ENCODE measurements at regions not wholly inside any gene's neighbourhood (a gene's known extent, or its start where the extent isn't known, plus 50 kb on each side); places are given as distances from the start of the nearest gene placed in this dataset.
"Not testable (repeated sequence)": the region's sequence is repeated elsewhere in the genome, so short reads cannot be mapped to it uniquely, and the experiment has no call there.

GRCh38 chr18:24624421-24624820 is 164.0 kb downstream of the HRH4 start:
- not testable (repeated sequence) for DNase-seq; H3K4me1 Mint-ChIP-seq (ENCODE audit: low read depth); ATAC-seq; H3K27me3 Mint-ChIP-seq (ENCODE audit: low read depth); H3K36me3 Mint-ChIP-seq (ENCODE audit: insufficient read depth); H3K9me3 Mint-ChIP-seq; H3K4me3 Mint-ChIP-seq

- H3K4me1 Mint-ChIP-seq (ENCODE audit: low read depth): no peaks in the 10 kb centered on the region
- DNase-seq: no peak
- no peaks in the 10 kb centered on the region for H3K36me3 Mint-ChIP-seq (ENCODE audit: insufficient read depth)
- ATAC-seq: no peak
- no peaks in the 10 kb centered on the region for H3K27me3 Mint-ChIP-seq (ENCODE audit: low read depth)
- H3K4me3 Mint-ChIP-seq: no peak overlapping the region
- H3K9me3 Mint-ChIP-seq: no peaks in the 10 kb centered on the region
Measured at GRCh38 chr18:24627644-24628315, 167.3 kb downstream of the HRH4 start.

DNA sequence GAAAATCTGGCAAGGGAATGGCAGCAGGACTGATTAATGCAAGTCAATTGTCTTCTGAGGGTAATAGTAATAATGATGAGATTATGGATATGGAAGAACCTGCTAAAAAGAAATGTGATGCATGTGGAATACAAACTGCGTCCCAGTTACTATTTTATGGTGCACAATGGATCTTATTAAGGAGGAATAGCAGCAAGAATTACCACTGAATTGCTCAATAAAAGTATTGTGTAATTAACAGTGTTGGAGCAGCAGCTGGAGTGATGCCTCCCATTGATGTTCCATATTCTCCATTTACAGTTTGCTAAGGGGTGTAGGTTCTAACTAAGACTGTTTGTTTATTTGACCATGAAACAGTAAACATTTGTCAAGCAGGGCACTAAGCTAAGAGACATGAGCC is 167.9 kb downstream of the HRH4 start:
- no peak for ATAC-seq
- DNase-seq: no peak

DNA sequence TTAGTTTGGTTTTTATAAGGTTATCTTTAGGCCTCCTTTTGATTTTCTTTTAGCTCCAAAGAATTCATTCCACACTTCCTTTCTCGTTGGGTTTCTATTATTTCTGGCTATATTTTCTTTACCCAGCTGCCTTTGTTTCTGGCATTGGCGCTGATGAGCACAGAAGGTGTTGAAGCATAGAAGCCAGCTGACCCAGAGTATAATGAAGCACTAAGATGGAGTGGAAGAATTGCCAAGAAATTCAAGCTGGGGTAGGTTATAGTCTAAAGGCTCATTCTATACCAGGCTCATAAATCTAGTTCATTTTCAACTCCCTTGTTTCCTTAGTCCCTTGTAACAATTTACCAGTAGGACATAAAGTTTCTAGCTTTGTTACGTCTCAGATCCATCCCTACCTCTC is 169.5 kb downstream of the HRH4 start:
- H3K4me1 Mint-ChIP-seq (ENCODE audit: low read depth): no peaks in the 10 kb centered on the region

More for the DNA sequence above, 167.9 kb downstream of the HRH4 start:
- no peaks in the 10 kb centered on the region for H3K36me3 Mint-ChIP-seq (ENCODE audit: insufficient read depth)
- no peak overlapping the region for H3K4me3 Mint-ChIP-seq
- H3K9me3 Mint-ChIP-seq: no peaks in the 10 kb centered on the region
- no peaks in the 10 kb centered on the region for H3K4me1 Mint-ChIP-seq (ENCODE audit: low read depth)
- H3K27me3 Mint-ChIP-seq (ENCODE audit: low read depth): no peaks in the 10 kb centered on the region

GRCh38 chr18:24630346-24630880 is 170.0 kb downstream of the HRH4 start:
- Mint-ChIP-seq H3K4me3 (no peak overlapping the region), H3K36me3 (ENCODE audit: insufficient read depth) (no peaks in the 10 kb centered on the region), H3K27me3 (ENCODE audit: low read depth) (no peaks in the 10 kb centered on the region), H3K9me3 (no peaks in the 10 kb centered on the region), H3K4me1 (ENCODE audit: low read depth) (no peaks in the 10 kb centered on the region)
- ATAC-seq (no peak), DNase-seq (no peak)

More for the DNA sequence above, 169.5 kb downstream of the HRH4 start:
- Mint-ChIP-seq H3K4me3 (no peak overlapping the region), H3K27me3 (ENCODE audit: low read depth) (no peaks in the 10 kb centered on the region), H3K9me3 (no peaks in the 10 kb centered on the region), H3K36me3 (ENCODE audit: insufficient read depth) (no peaks in the 10 kb centered on the region)
- no peak for ATAC-seq
- DNase-seq: no peak

GRCh38 chr18:24631243-24632025 is 171.0 kb downstream of the HRH4 start:
- H3K4me3 Mint-ChIP-seq: no peak overlapping the region
- DNase-seq: no peak
- no peaks in the 10 kb centered on the region for H3K27me3 Mint-ChIP-seq (ENCODE audit: low read depth)
- H3K36me3 Mint-ChIP-seq (ENCODE audit: insufficient read depth): no peaks in the 10 kb centered on the region
- H3K4me1 Mint-ChIP-seq (ENCODE audit: low read depth): no peaks in the 10 kb centered on the region
- H3K9me3 Mint-ChIP-seq: no peaks in the 10 kb centered on the region
- ATAC-seq: no peak

DNA sequence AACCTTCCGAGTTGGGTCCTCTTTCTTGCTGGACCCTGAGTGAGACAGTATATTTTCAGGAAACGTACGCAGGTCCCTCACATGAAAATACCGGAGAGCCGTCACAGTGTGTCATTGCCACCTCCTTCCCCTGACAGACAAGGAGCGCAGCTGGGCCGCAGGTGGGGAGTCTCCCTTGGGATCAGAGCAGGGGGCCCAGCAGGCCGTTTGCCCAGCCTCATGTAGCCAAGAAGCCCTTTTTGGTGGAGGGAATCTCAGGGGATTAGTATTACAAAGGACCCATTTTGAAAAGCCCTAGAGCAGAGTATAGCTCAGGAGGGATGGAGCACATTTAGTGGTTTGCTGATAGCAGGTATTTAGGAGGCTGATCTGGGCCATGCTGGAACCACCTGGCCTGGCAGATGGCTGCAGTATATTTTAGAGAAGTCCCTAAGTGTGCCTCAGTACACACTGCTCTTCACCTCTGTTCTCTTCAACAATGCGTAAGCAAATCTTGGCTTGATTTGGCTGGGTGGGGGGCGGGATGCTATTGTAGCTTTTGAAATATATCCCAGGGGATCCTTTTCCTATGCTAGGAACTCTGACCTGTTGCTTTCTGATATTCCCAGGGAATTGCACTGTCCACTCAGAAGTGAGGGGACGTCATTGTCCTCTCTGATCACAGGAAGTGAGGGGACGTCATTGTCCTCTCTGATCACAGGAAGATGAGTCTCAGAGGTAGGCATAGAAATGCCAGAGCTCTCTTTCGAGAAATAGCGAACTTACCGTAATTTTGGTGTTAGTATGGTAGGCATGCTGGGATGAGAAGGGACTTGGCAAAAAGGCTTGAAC is 171.9 kb downstream of the HRH4 start:
- H3K9me3 Mint-ChIP-seq: no peaks in the 10 kb centered on the region
- H3K4me1 Mint-ChIP-seq (ENCODE audit: low read depth): no peaks in the 10 kb centered on the region
- DNase-seq (no peak), ATAC-seq (no peak)
- peaks cover 1% of the 10 kb centered on the region for H3K27me3 Mint-ChIP-seq (ENCODE audit: low read depth)
- H3K36me3 Mint-ChIP-seq (ENCODE audit: insufficient read depth): no peaks in the 10 kb centered on the region
- H3K4me3 Mint-ChIP-seq: no peak overlapping the region

GRCh38 chr18:24633121-24633520 is 172.7 kb downstream of the HRH4 start:
- ATAC-seq (no peak), DNase-seq (no peak)
- no peaks in the 10 kb centered on the region for H3K4me1 Mint-ChIP-seq (ENCODE audit: low read depth)
- no peaks in the 10 kb centered on the region for H3K36me3 Mint-ChIP-seq (ENCODE audit: insufficient read depth)
- no peaks in the 10 kb centered on the region for H3K9me3 Mint-ChIP-seq
- H3K4me3 Mint-ChIP-seq: no peak overlapping the region
- peaks cover 1% of the 10 kb centered on the region for H3K27me3 Mint-ChIP-seq (ENCODE audit: low read depth)

GRCh38 chr18:24649571-24649970 is 189.1 kb downstream of the HRH4 start:
- Mint-ChIP-seq H3K27me3 (ENCODE audit: low read depth) (no peaks in the 10 kb centered on the region), H3K4me3 (no peak overlapping the region), H3K9me3 (peaks cover 11% of the 10 kb centered on the region), H3K4me1 (ENCODE audit: low read depth) (no peaks in the 10 kb centered on the region), H3K36me3 (ENCODE audit: insufficient read depth) (no peaks in the 10 kb centered on the region)
- DNase-seq: no peak
- no peak for ATAC-seq

- DNase-seq: no peak
- H3K9me3 Mint-ChIP-seq: peaks cover 11% of the 10 kb centered on the region
- H3K4me3 Mint-ChIP-seq: no peak overlapping the region
Measured at GRCh38 chr18:24651434-24651833, 191.0 kb downstream of the HRH4 start.

GRCh38 chr18:24656050-24656449 is 195.6 kb downstream of the HRH4 start:
- Mint-ChIP-seq H3K9me3 (peaks cover 9% of the 10 kb centered on the region), H3K36me3 (ENCODE audit: insufficient read depth) (no peaks in the 10 kb centered on the region), H3K4me1 (ENCODE audit: low read depth) (peaks cover 15% of the 10 kb centered on the region), H3K27me3 (ENCODE audit: low read depth) (no peaks in the 10 kb centered on the region), H3K4me3 (no peak overlapping the region)
- ATAC-seq (no peak), DNase-seq (no peak)

More at GRCh38 chr18:24651434-24651833, 191.0 kb downstream of the HRH4 start:
- H3K36me3 Mint-ChIP-seq (ENCODE audit: insufficient read depth): no peaks in the 10 kb centered on the region
- ATAC-seq: no peak
- H3K27me3 Mint-ChIP-seq (ENCODE audit: low read depth): no peaks in the 10 kb centered on the region
- H3K4me1 Mint-ChIP-seq (ENCODE audit: low read depth): no peaks in the 10 kb centered on the region

DNA sequence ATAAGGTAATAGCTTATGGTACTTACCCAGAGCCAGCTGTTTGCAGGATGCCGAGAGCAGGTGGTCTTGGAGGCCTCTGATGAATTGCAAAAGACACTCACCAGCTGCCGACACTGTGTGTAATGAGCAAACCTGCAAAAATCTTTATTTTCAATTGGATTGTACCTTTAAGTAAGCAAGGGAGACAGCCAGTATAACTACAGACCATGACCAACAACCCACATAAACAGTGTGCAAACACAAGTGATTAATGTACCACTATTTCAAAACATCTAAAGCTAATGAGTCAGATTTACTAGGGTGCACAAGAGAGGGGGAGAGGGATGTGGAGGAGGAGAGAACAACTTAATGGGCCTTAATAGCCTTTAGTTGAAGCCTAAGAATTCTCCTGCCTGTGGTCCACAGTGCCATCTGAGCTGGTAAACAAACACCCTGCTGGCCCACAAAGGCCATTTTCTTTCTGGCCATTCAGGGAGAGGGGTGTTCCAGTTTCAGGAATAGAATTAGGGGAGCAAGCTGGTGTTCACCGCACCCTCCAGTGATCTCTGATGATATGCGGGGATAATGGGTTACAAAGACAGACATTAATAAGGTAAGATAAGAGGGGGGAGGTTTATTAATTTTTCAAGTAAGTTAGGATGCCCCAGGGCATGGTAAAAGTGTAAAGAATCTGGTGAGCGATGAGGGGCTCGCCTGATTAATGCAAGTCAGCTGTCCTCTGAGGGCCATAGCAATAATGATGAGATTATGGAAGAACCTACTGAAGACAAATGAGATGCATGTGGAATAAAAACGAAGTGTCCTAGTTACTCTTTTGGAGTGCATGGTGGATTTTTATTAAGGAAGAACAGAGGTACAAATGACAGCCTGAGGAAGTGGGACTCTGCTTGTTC is 196.4 kb downstream of the HRH4 start:
- Mint-ChIP-seq H3K27me3 (ENCODE audit: low read depth) (no peaks in the 10 kb centered on the region), H3K4me1 (ENCODE audit: low read depth) (peaks cover 17% of the 10 kb centered on the region), H3K36me3 (ENCODE audit: insufficient read depth) (no peaks in the 10 kb centered on the region), H3K9me3 (peaks cover 2% of the 10 kb centered on the region), H3K4me3 (no peak overlapping the region)
- ATAC-seq (no peak), DNase-seq (no peak)

GRCh38 chr18:24657444-24657842 is 197.0 kb downstream of the HRH4 start:
- peaks cover 2% of the 10 kb centered on the region for H3K27me3 Mint-ChIP-seq (ENCODE audit: low read depth)
- H3K4me1 Mint-ChIP-seq (ENCODE audit: low read depth): peaks cover 17% of the 10 kb centered on the region
- DNase-seq: no peak
- no peaks in the 10 kb centered on the region for H3K36me3 Mint-ChIP-seq (ENCODE audit: insufficient read depth)
- no peak overlapping the region for H3K4me3 Mint-ChIP-seq
- H3K9me3 Mint-ChIP-seq: no peaks in the 10 kb centered on the region
- no peak for ATAC-seq

Data from activated T-cell treated with anti-CD3 and anti-CD28 coated beads, Interleukin-2, amount 50 U/mL, for 4 hours (primary cell).